NCI-H1436 (cell line): ENCODE measurements at regions not wholly inside any gene's neighbourhood (a gene's known extent, or its start where the extent isn't known, plus 50 kb on each side); places are given as distances from the start of the nearest gene placed in this dataset.
A peak's percentile ranks its signal among the peaks of the same experiment; 100 is the strongest.

Experiments used
- DNase-seq: peaks from one replicate; lab custom pipeline; 2025; lab: John Stamatoyannopoulos, UW

DNA sequence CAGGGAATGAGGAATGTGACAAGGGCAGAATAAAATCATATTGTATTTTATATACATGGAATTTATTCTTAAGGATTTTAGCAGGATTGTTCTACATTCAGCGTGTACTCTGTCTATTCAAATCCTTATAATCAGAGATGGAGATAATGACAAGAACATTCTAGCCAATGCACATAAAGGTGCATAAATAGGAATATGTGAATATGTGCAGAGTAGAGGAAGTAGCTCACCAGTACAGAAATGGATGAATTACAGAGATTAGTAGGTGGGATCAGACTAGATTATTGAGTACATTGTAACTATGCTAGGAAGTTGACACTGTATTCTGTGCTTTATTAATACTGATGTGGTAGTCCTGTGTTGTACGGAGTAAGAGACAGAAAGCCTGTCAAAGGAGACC is 1308.8 kb downstream of the FAM181B start:
- DNase-seq: no peak

- DNase-seq: no peak
These were observed 1311.3 kb downstream of the FAM181B start for GRCh38 chr11:81422402-81422801.

DNA sequence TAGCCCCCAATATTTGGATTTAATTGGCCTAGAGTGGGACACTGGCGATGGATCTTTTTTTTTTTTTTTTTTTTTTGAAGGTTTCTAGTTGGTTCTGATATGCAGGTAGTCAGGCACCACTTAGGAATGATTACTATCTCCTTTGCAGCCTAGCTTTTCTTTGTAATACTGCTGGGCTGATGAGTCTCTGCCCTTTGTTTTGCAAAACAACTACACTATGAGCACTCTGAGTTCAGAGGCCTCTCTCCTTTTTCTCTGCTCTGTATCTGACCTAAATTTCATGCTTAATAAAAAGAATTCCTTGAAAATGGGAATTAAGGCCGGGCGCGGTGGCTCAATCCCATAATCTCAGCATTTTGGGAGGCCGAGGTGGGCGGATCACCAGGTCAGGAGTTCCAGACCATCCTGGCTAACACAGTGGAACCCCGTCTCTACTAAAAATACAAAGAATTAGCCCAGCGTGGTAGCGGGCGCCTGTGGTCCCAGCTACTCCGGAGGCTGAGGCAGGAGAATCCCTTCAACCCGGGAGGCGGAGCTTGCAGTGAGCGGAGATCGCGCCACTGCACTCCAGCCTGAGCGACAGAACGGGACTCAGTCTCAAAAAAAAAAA is 1312.3 kb downstream of the FAM181B start:
- DNase-seq: no peak

DNA sequence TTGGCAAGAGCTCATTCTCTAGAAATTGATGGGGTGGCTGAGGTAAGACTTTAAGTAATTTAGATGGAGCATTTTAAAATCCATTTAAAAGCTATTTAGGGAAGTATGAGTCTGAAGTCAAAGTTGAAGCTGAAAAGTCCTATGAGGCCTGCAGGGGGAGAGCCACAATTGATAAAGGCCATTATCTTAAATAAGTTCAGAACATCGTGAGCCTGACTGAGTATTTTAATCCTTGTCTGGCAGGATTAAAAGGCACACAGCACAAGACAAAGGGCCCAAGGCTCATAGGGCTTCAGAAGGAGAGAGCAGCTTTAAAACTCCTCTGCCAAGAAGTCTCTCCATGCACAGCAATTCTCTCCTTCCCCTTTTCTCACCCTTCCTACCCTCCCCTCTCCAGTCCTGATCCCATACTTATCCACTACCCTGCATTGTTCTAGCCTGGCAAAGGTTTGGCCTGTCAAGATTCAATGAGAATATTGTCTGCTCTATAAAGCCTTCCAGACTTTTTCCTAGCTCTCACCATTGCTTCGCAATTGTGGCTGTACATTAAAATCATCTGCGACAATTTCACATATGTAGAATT is 1312.9 kb downstream of the FAM181B start:
- DNase-seq: no peak

- no peak for DNase-seq
These were observed 1336.3 kb downstream of the FAM181B start for GRCh38 chr11:81397316-81397715.

DNA sequence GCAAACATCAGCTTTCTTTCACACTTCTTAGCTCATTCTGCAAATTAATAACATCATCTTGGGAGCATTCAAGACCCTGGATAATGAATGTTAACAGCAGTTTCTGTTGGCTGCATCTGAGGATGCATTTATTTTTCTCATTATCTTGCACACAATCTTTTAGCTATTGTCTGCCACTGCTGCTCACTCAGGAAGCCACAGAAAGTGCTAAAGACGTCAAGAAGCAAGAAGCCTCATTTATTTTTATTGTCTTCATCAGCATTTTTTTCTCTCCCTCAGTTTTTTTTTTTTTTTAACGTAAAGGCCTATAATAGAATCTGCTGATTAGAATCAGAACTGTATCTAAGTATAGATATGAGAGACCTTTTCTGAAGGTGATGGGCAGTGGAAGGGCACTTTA is 1339.4 kb downstream of the FAM181B start:
- DNase-seq: no peak

DNA sequence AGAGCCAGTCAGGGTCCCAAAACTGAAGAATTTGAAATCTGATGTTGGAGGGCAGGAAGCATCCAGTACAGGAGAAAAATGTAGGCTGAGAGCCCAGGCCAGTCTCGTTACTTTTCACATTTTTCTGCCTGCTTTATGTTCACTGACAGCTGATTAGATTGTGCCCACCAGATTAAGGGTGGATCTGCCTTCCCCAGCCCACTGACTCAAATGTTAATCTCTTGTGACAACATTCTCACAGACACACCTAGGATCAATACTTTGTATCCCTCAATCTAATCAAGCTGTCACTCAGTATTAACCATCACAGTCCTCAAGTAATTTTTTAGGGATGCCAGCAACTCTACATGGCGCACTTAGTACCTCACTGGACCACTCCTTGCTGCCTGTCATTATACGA is 1345.3 kb downstream of the FAM181B start:
- no peak for DNase-seq

DNA sequence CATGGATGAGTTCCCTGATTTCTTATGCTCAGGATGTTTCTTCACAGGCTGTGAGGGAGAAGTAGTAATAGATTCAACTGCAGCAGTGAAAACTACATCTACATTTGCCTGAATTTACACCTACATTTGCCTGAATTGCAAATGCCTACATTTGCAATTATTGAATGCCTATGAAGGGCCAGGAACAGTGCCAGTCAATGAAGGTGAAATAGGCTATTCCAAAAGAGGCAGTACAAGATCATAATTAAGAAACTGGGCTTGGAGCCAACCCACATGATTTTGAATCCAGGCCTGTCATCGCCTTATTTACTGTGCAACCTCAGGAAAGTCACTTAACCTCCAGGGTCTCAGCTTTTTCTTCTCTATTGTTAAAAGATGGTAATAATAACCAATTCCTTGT is 1353.3 kb downstream of the FAM181B start:
- no peak for DNase-seq

DNA sequence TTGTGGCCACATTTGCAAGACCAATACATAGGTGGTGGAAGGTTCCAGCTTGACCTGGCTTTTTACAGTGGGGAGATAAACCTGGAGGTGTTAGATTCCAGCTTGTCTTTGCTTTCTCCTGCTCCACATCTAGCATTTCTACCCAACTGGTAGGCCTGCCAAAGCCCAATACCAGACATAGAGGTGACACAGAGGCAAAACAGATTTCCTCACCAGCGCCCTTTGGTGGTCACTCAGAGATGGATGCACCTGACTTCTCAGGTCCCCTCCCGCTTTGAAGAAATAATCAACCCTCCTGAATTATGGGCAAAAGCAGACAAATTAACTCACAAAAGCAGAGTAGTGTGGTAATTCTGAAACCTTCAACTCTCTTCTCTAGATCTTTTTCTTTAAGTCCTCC is 1356.2 kb downstream of the FAM181B start:
- DNase-seq: no peak

DNA sequence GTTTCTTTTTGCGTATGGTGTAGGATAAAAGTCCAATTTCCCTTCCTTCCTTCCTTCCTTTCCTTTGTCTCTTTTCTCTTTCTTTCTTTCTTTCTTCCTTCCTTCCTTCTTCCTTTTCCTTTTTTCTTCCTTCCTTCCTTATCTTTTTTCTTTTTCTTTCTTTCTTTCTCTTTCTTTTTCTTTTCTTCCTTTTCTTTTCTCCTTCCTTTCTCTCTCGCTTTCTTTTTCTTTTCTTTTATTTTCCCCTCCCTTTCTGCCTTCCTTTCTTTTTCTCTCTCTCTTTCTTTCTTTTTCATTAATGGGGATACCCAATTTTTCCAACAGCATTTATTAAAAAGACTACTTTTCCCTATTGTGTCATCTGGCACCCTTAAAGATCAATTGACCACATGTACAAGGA is 1359.7 kb downstream of the FAM181B start:
- DNase-seq: no peak

DNA sequence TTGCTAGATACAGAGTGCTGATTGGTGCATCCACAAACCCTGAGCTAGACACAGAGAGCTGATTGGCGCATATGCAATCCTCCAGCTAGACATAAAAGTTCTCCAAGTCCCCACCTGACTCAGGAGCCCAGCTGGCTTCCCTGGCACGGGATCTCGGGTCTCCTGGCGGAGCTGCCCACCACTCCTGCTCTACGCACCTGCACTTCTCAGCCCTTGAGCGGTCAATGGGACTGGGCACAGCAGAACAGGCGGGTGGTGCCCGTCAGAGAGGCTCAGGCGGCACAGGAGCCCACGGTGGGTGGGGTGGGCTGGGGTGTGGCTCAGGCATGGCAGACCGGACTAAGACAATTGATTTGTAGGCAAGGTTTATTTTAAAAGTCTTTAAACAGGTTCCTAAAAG is 1365.5 kb downstream of the FAM181B start:
- no peak for DNase-seq

DNA sequence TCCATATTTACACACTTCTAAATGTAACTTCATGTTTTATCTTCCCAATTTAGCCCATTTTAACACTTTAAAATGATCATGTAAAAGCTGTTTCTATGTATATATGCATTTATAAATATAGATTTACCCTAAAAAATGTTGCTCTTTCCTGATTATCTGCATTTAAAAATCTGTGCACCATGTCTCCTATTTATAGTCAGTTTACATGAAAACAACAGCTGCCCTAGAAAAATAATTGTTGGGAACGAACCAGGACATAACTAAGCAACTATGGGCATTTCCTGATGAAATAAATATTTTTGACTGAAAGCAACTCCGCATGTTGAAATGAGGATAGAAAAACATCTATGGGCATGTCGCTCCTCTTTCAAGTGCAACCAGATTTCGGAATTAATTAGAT is 1368.2 kb downstream of the FAM181B start:
- DNase-seq: no peak

- DNase-seq: no peak
These were observed 1374.2 kb downstream of the FAM181B start for GRCh38 chr11:81359476-81359875.

- no peak for DNase-seq
These were observed 1388.1 kb downstream of the FAM181B start for GRCh38 chr11:81345609-81346008.

- DNase-seq: no peak
These were observed 1390.7 kb downstream of the FAM181B start for GRCh38 chr11:81342966-81343365.

GRCh38 chr11:81340225-81340624 is 1393.4 kb downstream of the FAM181B start:
- no peak for DNase-seq

DNA sequence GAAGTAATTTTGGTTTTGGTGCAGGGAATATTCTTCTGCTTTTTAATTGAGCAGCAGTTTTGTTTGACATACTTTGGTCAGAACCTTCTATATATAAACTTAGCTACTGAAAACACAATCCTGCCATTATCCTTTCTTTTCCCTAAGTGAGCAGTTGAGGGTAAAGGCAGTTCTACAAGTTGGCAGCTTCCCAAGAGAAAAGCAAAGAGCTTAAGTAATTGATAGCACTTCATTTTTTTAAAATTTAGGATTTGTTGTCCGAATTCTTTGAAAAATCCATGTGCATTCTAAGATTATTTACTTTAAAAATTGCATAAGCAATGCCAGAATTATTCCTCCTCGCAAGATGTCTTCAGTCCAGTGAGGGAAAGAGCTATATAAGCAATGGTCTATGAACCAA is 1394.1 kb downstream of the FAM181B start:
- DNase-seq: no peak

GRCh38 chr11:81337756-81338155 is 1395.9 kb downstream of the FAM181B start:
- DNase-seq: no peak

DNA sequence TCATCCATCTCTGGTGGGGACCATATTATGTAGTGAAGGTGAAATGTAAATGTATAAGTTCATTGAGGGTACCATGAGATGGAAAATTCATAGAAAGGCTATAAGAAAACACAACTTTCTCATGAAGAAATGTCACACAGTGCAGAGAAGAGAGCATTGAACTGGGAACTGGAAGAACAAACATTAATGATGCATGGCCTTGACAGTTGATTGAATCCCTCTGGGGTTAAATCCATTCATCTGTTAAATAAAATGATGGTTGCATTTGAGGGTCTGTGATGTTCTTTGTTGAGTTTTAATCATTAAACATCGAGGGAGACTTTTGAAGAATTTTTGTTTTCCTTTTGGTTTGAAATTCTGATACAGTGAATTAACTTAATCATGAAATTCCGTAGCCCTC is 1401.4 kb downstream of the FAM181B start:
- no peak for DNase-seq

DNA sequence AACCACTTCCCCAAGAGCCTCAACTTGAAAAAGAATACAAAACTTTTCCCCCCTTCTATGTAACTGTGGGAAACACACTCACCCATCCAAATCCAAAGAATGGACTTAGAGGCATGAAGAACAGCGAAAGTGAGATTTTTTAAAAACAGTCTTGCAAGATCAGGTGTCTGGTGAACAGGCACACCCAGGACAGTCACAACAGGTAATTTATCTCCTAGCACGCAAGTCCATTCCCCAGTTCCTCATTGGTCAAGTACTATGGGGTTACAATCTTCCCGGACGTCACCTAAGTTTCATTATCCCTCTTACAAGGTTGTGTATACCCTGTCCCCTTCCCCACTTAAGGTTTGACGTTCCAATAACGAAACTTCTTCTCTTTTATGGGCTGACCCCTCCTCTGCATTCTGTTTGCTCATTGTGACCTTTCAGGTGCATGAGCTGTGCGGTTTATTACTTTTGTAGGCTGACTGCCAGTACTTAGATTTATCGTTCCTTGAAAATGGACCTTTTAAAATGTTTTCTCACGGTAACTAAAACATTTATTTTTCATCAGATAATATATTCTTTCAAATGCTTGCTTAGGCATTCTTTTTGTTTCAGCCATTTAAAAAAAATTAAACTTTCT is 1401.9 kb downstream of the FAM181B start:
- no peak for DNase-seq

- DNase-seq: no peak
These were observed 1402.6 kb downstream of the FAM181B start for GRCh38 chr11:81331088-81331487.

- DNase-seq: no peak
These were observed 1430.5 kb downstream of the FAM181B start for GRCh38 chr11:81303038-81303664.

DNA sequence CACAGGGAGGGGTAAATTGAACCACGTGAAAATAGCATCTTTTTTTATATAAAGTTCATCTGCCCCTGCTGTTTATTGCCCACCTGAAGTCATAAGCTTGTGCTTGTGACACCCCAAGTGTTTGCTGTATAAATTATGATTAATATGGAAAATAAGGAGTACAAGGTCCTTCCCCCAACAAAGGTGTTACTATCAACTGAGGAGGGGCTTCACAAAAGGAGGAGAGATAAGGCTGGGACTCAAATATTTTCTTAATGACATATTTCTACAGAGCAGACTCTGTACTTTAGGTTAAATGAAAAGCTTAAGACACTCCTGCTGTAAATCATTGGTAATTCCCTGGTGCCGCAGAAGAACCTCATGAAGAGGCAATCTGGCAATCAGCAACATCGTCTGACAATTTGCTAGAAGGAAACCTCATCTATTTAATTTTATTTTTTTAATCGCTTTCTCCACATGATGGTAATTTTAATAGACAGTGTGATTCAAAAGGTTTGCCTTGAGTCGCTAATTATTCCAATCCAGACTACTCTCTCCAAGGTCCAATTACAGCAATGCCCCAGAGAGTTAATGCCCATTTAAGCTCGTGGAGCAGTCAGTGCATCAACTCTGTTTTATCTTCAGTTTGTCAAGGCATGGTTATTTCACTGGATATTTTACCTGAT is 1432.4 kb downstream of the FAM181B start:
- DNase-seq: peak; percentile 14
